IMR-90 (cell line): ENCODE measurements at regions not wholly inside any gene's neighbourhood (a gene's known extent, or its start where the extent isn't known, plus 50 kb on each side); places are given as distances from the start of the nearest gene placed in this dataset.

ENCODE experiments used
- ATAC-seq: fragments of 200-7000 bp; cut with Tn5 transposase; 2 replicates; pipeline ENCODE4 v1.9.1; 2020; ENCODE audit warnings: low read depth, mild to moderate bottlenecking, moderate library complexity
- BruUV-seq: library from RNA; stranded (reverse); fragments of 400-500 nt; replicated peaks from 2 replicates; lab custom pipeline; 2021; lab: Mats Ljungman, UMichigan
- CTCF ChIA-PET: fragments of 300-600 bp; formaldehyde crosslinking; extraction: SDS; loops from one replicate; lab custom pipeline; 2021; ENCODE audit warnings: antibody characterized with exemption; lab: Yijun Ruan, JAX
- POLR2A ChIA-PET: fragments of 300-600 bp; sonication (Branson Sonifier 250); formaldehyde crosslinking; loops from one replicate; lab custom pipeline; 2022; ENCODE audit warnings: antibody characterized with exemption; ENCODE audit not compliant: unreplicated experiment; lab: Charles Lee
- DNase-seq: peaks from one replicate; pipeline ENCODE4 v3.0.0; 2013
- H2AFZ ChIP-seq: replicated peaks from 2 replicates; pipeline ENCODE3; 2013; ENCODE audit warnings: low read length, mild to moderate bottlenecking; ENCODE audit not compliant: poor library complexity
- H2AK5ac ChIP-seq: 2 replicates; pipeline ENCODE4 v1.6.1; 2013; ENCODE audit warnings: low read depth, low read length, inconsistent platforms
- H2AK9ac ChIP-seq: replicated peaks from 2 replicates; pipeline ENCODE3; 2013; ENCODE audit warnings: mild to moderate bottlenecking, low read depth, low read length, moderate library complexity; ENCODE audit not compliant: poor library complexity
- H2BK120ac ChIP-seq: 2 replicates; pipeline ENCODE4 v1.6.1; 2013; ENCODE audit warnings: low read depth, low read length, inconsistent platforms
- H2BK15ac ChIP-seq: 3 replicates; pipeline ENCODE4 v1.6.1; 2013; ENCODE audit warnings: low read depth, low read length, inconsistent platforms
- H2BK20ac ChIP-seq: 2 replicates; pipeline ENCODE4 v1.6.1; 2013; ENCODE audit warnings: low read depth, mild to moderate bottlenecking, inconsistent platforms, low read length, moderate library complexity
- H2BK5ac ChIP-seq: 2 replicates; pipeline ENCODE4 v1.6.1; 2013; ENCODE audit warnings: mild to moderate bottlenecking, low read depth, low read length, inconsistent platforms; ENCODE audit not compliant: poor library complexity, severe bottlenecking
- H3K14ac ChIP-seq: replicated peaks from 2 replicates; pipeline ENCODE4 v1.6.1; 2013; ENCODE audit warnings: low read depth, low read length, inconsistent platforms
- H3K18ac ChIP-seq: 2 replicates; pipeline ENCODE4 v1.6.1; 2013; ENCODE audit warnings: low read depth, low read length, control low read depth
- H3K23ac ChIP-seq: 2 replicates; pipeline ENCODE4 v1.6.1; 2013; ENCODE audit warnings: low read depth, low read length, inconsistent platforms
- H3K27ac ChIP-seq: 2 replicates; pipeline ENCODE4 v1.5.1; 2013; ENCODE audit warnings: mild to moderate bottlenecking, control low read depth, low read length; ENCODE audit not compliant: insufficient read depth
- H3K27me3 ChIP-seq: 2 replicates; pipeline ENCODE4 v1.6.1; 2013; ENCODE audit warnings: low read length; ENCODE audit not compliant: control insufficient read depth, insufficient read depth
- H3K36me3 ChIP-seq: 2 replicates; pipeline ENCODE4 v1.6.1; 2013; ENCODE audit warnings: low read length, mixed read lengths; ENCODE audit not compliant: control insufficient read depth, insufficient read depth
- H3K4ac ChIP-seq: 2 replicates; pipeline ENCODE4 v1.6.1; 2013; ENCODE audit warnings: low read depth, low read length, inconsistent platforms
- H3K4me1 ChIP-seq: 2 replicates; pipeline ENCODE4 v1.6.1; 2013; ENCODE audit warnings: low read length, mixed read lengths; ENCODE audit not compliant: control insufficient read depth, insufficient read depth
- H3K4me2 ChIP-seq: 2 replicates; pipeline ENCODE4 v1.6.1; 2013; ENCODE audit warnings: low read depth, mild to moderate bottlenecking, control low read depth, low read length, moderate library complexity
- H3K4me3 ChIP-seq: 2 replicates; pipeline ENCODE4 v1.5.1; 2013; ENCODE audit warnings: low read depth, mild to moderate bottlenecking, control low read depth, low read length, moderate library complexity; ENCODE audit not compliant: insufficient read depth
- H3K56ac ChIP-seq: 2 replicates; pipeline ENCODE4 v1.6.1; 2013; ENCODE audit warnings: low read length, inconsistent platforms; ENCODE audit not compliant: insufficient read depth; ENCODE audit errors: extremely low read depth
- H3K79me1 ChIP-seq, 2 experiments: 2 replicates each; pipeline ENCODE4 v1.6.1; 2013; ENCODE audit warnings: low read length in 2 of 2, inconsistent platforms in 1 of 2, low read depth in 1 of 2
- H3K9ac ChIP-seq: 2 replicates; pipeline ENCODE4 v1.6.1; 2013; ENCODE audit warnings: low read depth, low read length, control low read depth
- H3K9me1 ChIP-seq: 2 replicates; pipeline ENCODE4 v1.6.1; 2013; ENCODE audit warnings: low read length, inconsistent platforms; ENCODE audit not compliant: insufficient read depth
- H3K9me3 ChIP-seq: 2 replicates; pipeline ENCODE4 v1.6.1; 2013; ENCODE audit warnings: low read length; ENCODE audit not compliant: control insufficient read depth, insufficient read depth
- H4K20me1 ChIP-seq: 2 replicates; pipeline ENCODE4 v1.6.1; 2013; ENCODE audit warnings: low read length, inconsistent platforms; ENCODE audit not compliant: insufficient read depth
- H4K5ac ChIP-seq: 2 replicates; pipeline ENCODE4 v1.6.1; 2013; ENCODE audit warnings: mild to moderate bottlenecking, low read depth, low read length, control low read depth
- H4K8ac ChIP-seq, 2 experiments: 2 replicates each; pipeline ENCODE4 v1.6.1; 2013; ENCODE audit warnings: low read depth in 2 of 2, low read length in 2 of 2, control low read depth in 1 of 2, inconsistent platforms in 1 of 2
- H4K91ac ChIP-seq: 2 replicates; pipeline ENCODE4 v1.6.1; 2013; ENCODE audit warnings: low read depth, low read length, inconsistent platforms; ENCODE audit not compliant: insufficient read depth
- BHLHE40 ChIP-seq: fragments of 150-350 bp; IDR thresholded peaks from 2 replicates; pipeline ENCODE4 v1.6.1; 2016; ENCODE audit warnings: mild to moderate bottlenecking, low read depth, low read length
- CEBPB ChIP-seq: IDR thresholded peaks from 2 replicates; pipeline ENCODE4 v1.6.1; 2012; ENCODE audit warnings: low read depth, low read length, improper control_type of control experiment
- CHD1 ChIP-seq: IDR thresholded peaks from 2 replicates; pipeline ENCODE4 v1.6.1; 2012; ENCODE audit warnings: low read depth, low read length, improper control_type of control experiment
- ELK1 ChIP-seq: fragments of 150-350 bp; IDR thresholded peaks from 2 replicates; pipeline ENCODE4 v1.6.1; 2016; ENCODE audit warnings: low read depth, mild to moderate bottlenecking, low read length, moderate library complexity, borderline replicate concordance
- MAZ ChIP-seq: IDR thresholded peaks from 2 replicates; pipeline ENCODE4 v1.6.1; 2012; ENCODE audit warnings: low read depth, mild to moderate bottlenecking, low read length, improper control_type of control experiment, moderate library complexity, borderline replicate concordance
- MXI1 ChIP-seq: IDR thresholded peaks from 2 replicates; pipeline ENCODE4 v1.6.1; 2012; ENCODE audit warnings: low read depth, mild to moderate bottlenecking, low read length, moderate library complexity, borderline replicate concordance
- NFE2L2 ChIP-seq: fragments of 150-350 bp; IDR thresholded peaks from 2 replicates; pipeline ENCODE4 v1.6.1; 2016; ENCODE audit warnings: low read depth, mild to moderate bottlenecking, low read length
- POLR2A ChIP-seq: IDR thresholded peaks from 2 replicates; pipeline ENCODE4 v1.6.1; 2012; ENCODE audit warnings: mild to moderate bottlenecking, low read depth, low read length
- RAD21 ChIP-seq: IDR thresholded peaks from 2 replicates; pipeline ENCODE4 v1.6.1; 2012; ENCODE audit warnings: low read length, improper control_type of control experiment
- RFX5 ChIP-seq: IDR thresholded peaks from 2 replicates; pipeline ENCODE4 v1.8.0; 2012; ENCODE audit warnings: low read depth, mild to moderate bottlenecking, low read length, moderate library complexity
- USF2 ChIP-seq: fragments of 150-350 bp; IDR thresholded peaks from 2 replicates; pipeline ENCODE4 v1.6.1; 2017; ENCODE audit warnings: mild to moderate bottlenecking, antibody characterized with exemption, low read length, low read depth
- WGBS, 2 experiments: methylation state at CpG; one replicate each; pipeline versions ENCODE4 v1.1.5 to v1.1.7; 2013; ENCODE audit warnings: missing lambda C conversion rate in 2 of 2; ENCODE audit not compliant: insufficient read length in 1 of 2; ENCODE audit errors: extremely low coverage in 2 of 2; 5-methylcytosine and 5-hydroxymethylcytosine counted together
- dilution Hi-C: fragments of 300-500 bp; cut with HindIII; formaldehyde crosslinking; loops from one replicate; pipeline ENCODE4 v1.14.3; 2018; ENCODE audit warnings: low sequenced_read_pairs; ENCODE audit not compliant: unreplicated experiment
- in situ Hi-C: fragments of 300-500 bp; cut with MboI; formaldehyde crosslinking; loops from 3 replicates; pipeline ENCODE4 v1.14.3; 2019; ENCODE audit warnings: low sequenced_read_pairs, inconsistent platforms, mixed read lengths
- intact Hi-C: fragments of 100-400 bp; cut with micrococcal nuclease; formaldehyde crosslinking; loops from 2 replicates; pipeline ENCODE4 v1.10.0; 2022

GRCh38 chr1:69319287-69319686 lies 248.4 kb upstream of the LRRC7 start:
- no peak overlapping the region for H3K56ac ChIP-seq

More at GRCh38 chr1:69319287-69319686, 248.4 kb upstream of the LRRC7 start:
- no peak for DNase-seq
- Histone ChIP-seq H3K79me1 (no peaks in the 10 kb centered on the region), H3K9me3 (no peaks in the 10 kb centered on the region), H2AK5ac (no peak overlapping the region), H3K9ac (no peak overlapping the region), H3K9me1 (no peaks in the 10 kb centered on the region), H2BK120ac (no peak overlapping the region), H3K4me1 (no peaks in the 10 kb centered on the region), H2BK5ac (no peak overlapping the region), H3K27me3 (no peaks in the 10 kb centered on the region), H2BK15ac (no peak overlapping the region), H3K14ac (no peak overlapping the region), H3K4ac (no peak overlapping the region), H3K23ac (no peak overlapping the region), H3K4me2 (no peak overlapping the region), H3K27ac (no peak overlapping the region), H4K91ac (no peak overlapping the region), H4K8ac (no peak overlapping the region), H2AFZ (no peak overlapping the region), H4K5ac (no peak overlapping the region), H3K18ac (no peak overlapping the region), H3K4me3 (no peak overlapping the region), H3K36me3 (no peaks in the 10 kb centered on the region), H4K20me1 (no peaks in the 10 kb centered on the region), H2BK20ac (no peak overlapping the region), H2AK9ac (no peak overlapping the region)
- ChIA-PET CTCF (no interaction called here), POLR2A (no interaction called here)
- in situ Hi-C loops (no loop called here), dilution Hi-C loops (no loop called here), intact Hi-C loops (no loop called here)
- WGBS, 2 experiments: no CpG with 5 or more reads among the region's 5 CpGs
- no peak for ATAC-seq
- no peak for TF ChIP-seq MAZ
- TF ChIP-seq RAD21: no peak
- no peak for TF ChIP-seq MXI1
- no peak for TF ChIP-seq CHD1
- no peak for TF ChIP-seq POLR2A
- TF ChIP-seq USF2: no peak
- TF ChIP-seq NFE2L2: no peak
- TF ChIP-seq CEBPB: no peak
- TF ChIP-seq BHLHE40: no peak
- no peak for TF ChIP-seq ELK1
- no peak for TF ChIP-seq RFX5
- BruUV-seq: no TSS peak
